PC-9 (cell line): ENCODE measurements at regions not wholly inside any gene's neighbourhood (a gene's known extent, or its start where the extent isn't known, plus 50 kb on each side); places are given as distances from the start of the nearest gene placed in this dataset.

Source experiments
- BruUV-seq: library from RNA; stranded (reverse); fragments of 400-500 nt; replicated peaks from 2 replicates; lab custom pipeline; 2021; lab: Mats Ljungman, UMichigan
- CTCF ChIA-PET: fragments of 300-600 bp; sonication (Branson Sonifier 250); formaldehyde crosslinking; loops from one replicate; lab custom pipeline; 2022; ENCODE audit warnings: antibody characterized with exemption; lab: Charles Lee
- POLR2A ChIA-PET: fragments of 300-600 bp; sonication (Branson Sonifier 250); formaldehyde crosslinking; loops from one replicate; lab custom pipeline; 2022; ENCODE audit warnings: antibody characterized with exemption; ENCODE audit not compliant: unreplicated experiment; lab: Charles Lee
- DNase-seq, 2 experiments: peaks; one replicate each; pipeline versions ENCODE4 v3.0.0 to v3.0.0-alpha.2; 2015 to 2022; ENCODE audit warnings: mixed read lengths in 1 of 2
- H2AFZ ChIP-seq: fragments of 200-600 bp; sonication (generic); 2 replicates; pipeline ENCODE4 v1.8.1; 2017; ENCODE audit warnings: antibody characterized with exemption
- H3F3A ChIP-seq: fragments of 200-600 bp; sonication (generic); 2 replicates; pipeline ENCODE4 v1.8.1; 2017; ENCODE audit warnings: antibody characterized with exemption, mild to moderate bottlenecking, low read depth; ENCODE audit not compliant: insufficient read depth
- H3K27ac ChIP-seq: fragments of 200-600 bp; sonication (generic); 2 replicates; pipeline ENCODE4 v1.6.1; 2016; ENCODE audit warnings: mixed run types
- H3K27me3 ChIP-seq: fragments of 200-600 bp; sonication (generic); 2 replicates; pipeline ENCODE4 v1.6.1; 2016; ENCODE audit warnings: low read depth, mixed run types; ENCODE audit not compliant: insufficient read depth
- H3K36me3 ChIP-seq: fragments of 200-600 bp; sonication (generic); 2 replicates; pipeline ENCODE4 v1.6.1; 2016; ENCODE audit warnings: low read depth, mixed run types
- H3K4me1 ChIP-seq: fragments of 200-600 bp; sonication (generic); replicated peaks from 2 replicates; pipeline ENCODE4 v1.6.1; 2016; ENCODE audit warnings: mixed run types; ENCODE audit not compliant: insufficient read depth
- H3K4me2 ChIP-seq: fragments of 200-600 bp; sonication (generic); 2 replicates; pipeline ENCODE4 v1.6.1; 2017; ENCODE audit warnings: mixed run types
- H3K4me3 ChIP-seq: fragments of 200-600 bp; sonication (generic); 2 replicates; pipeline ENCODE4 v1.6.1; 2016; ENCODE audit warnings: mixed run types
- H3K79me2 ChIP-seq: fragments of 200-600 bp; sonication (generic); 2 replicates; pipeline ENCODE4 v1.6.1; 2017; ENCODE audit warnings: low read depth, mixed run types
- H3K9me2 ChIP-seq: fragments of 200-600 bp; sonication (generic); 2 replicates; pipeline ENCODE4 v1.8.1; 2017; ENCODE audit warnings: mild to moderate bottlenecking; ENCODE audit not compliant: insufficient read depth
- H3K9me3 ChIP-seq: fragments of 200-600 bp; sonication (generic); 2 replicates; pipeline ENCODE4 v1.8.1; 2016; ENCODE audit warnings: low read depth; ENCODE audit not compliant: insufficient read depth
- H4K20me1 ChIP-seq: fragments of 200-600 bp; sonication (generic); 2 replicates; pipeline ENCODE4 v1.8.1; 2017; ENCODE audit not compliant: insufficient read depth
- CTCF ChIP-seq: fragments of 200-600 bp; sonication (generic); conservative IDR thresholded peaks from 2 replicates; pipeline ENCODE4 v1.6.1; 2017; ENCODE audit warnings: mixed run types, antibody characterized with exemption, mild to moderate bottlenecking, moderate library complexity
- EZH2 ChIP-seq: fragments of 200-600 bp; sonication (generic); IDR thresholded peaks from 2 replicates; pipeline ENCODE4 v1.8.0; 2017; ENCODE audit warnings: antibody characterized with exemption, low read depth
- intact Hi-C: fragments of 100-400 bp; cut with micrococcal nuclease; formaldehyde crosslinking; loops from one replicate; pipeline ENCODE4 v1.10.0; 2022; ENCODE audit not compliant: unreplicated experiment

GRCh38 chr9:13575558-13575957, 296.1 kb upstream of the MPDZ start:
- TF ChIP-seq CTCF (no peak), EZH2 (no peak)
- no peaks in the 10 kb centered on the region for H3K27me3 ChIP-seq
- H3K27ac ChIP-seq, result no peak overlapping the region
- CTCF ChIA-PET, result no interaction called here
- intact Hi-C loops, result no loop called here
- BruUV-seq, result no TSS peak
- no peak overlapping the region for H3K4me2 ChIP-seq
- H3K4me3 ChIP-seq, result no peak overlapping the region
- POLR2A ChIA-PET, result no interaction called here
- no peaks in the 10 kb centered on the region for H3K9me2 ChIP-seq
- H3K9me3 ChIP-seq, result no peaks in the 10 kb centered on the region
- DNase-seq, result no peak
- no peaks in the 10 kb centered on the region for H3K4me1 ChIP-seq
- no peaks in the 10 kb centered on the region for H4K20me1 ChIP-seq
- no peaks in the 10 kb centered on the region for H3K36me3 ChIP-seq
- H3K79me2 ChIP-seq, result no peaks in the 10 kb centered on the region
- H3F3A ChIP-seq, result no peaks in the 10 kb centered on the region
- no peak overlapping the region for H2AFZ ChIP-seq

- TF ChIP-seq CTCF, result no peak
- BruUV-seq, result no TSS peak
- Histone ChIP-seq H3K9me3 (no peaks in the 10 kb centered on the region), H3K4me3 (no peak overlapping the region), H2AFZ (no peak overlapping the region), H3K27ac (no peak overlapping the region), H3F3A (no peaks in the 10 kb centered on the region), H3K27me3 (no peaks in the 10 kb centered on the region), H3K4me1 (no peaks in the 10 kb centered on the region), H3K79me2 (no peaks in the 10 kb centered on the region), H3K36me3 (no peaks in the 10 kb centered on the region), H4K20me1 (no peaks in the 10 kb centered on the region), H3K9me2 (no peaks in the 10 kb centered on the region), H3K4me2 (no peak overlapping the region)
- DNase-seq, result no peak
- ChIA-PET CTCF (no interaction called here), POLR2A (no interaction called here)
- intact Hi-C loops, result no loop called here
These were observed 290.8 kb upstream of the MPDZ start for GRCh38 chr9:13570068-13570974.

- no peak for DNase-seq
- intact Hi-C loops, result no loop called here
- Histone ChIP-seq H4K20me1 (no peaks in the 10 kb centered on the region), H3K79me2 (no peaks in the 10 kb centered on the region), H2AFZ (no peak overlapping the region), H3K4me1 (no peaks in the 10 kb centered on the region), H3K27ac (no peak overlapping the region), H3F3A (no peaks in the 10 kb centered on the region), H3K9me2 (no peaks in the 10 kb centered on the region), H3K9me3 (no peaks in the 10 kb centered on the region), H3K27me3 (no peaks in the 10 kb centered on the region), H3K4me3 (no peak overlapping the region), H3K4me2 (no peak overlapping the region), H3K36me3 (no peaks in the 10 kb centered on the region)
- POLR2A ChIA-PET, result no interaction called here
- CTCF ChIA-PET, result no interaction called here
- no TSS peak for BruUV-seq
- TF ChIP-seq EZH2 (no peak), CTCF (no peak)
These were observed 290.1 kb upstream of the MPDZ start for GRCh38 chr9:13569602-13570067.
